ENCODE measurements at regions not wholly inside any gene's neighbourhood (a gene's known extent, or its start where the extent isn't known, plus 50 kb on each side); places are given as distances from the start of the nearest gene placed in this dataset.

DNA sequence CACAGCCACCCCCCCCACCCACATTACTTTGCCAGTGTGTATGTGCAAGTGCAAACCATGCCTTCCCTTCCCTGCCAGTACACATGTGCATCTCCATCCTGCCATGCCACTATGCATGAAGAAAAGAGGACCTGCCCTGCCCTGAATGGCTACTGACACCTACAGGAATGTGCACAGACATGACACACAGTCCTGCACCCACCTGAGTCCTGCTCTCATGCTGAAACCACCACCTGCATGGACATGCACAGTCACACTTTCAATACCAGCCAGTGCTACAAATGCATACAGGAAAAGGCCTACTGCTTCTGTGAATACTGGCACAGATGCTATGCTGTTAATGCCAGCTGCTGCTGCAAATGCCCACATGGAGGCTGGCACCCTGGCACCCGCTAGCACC is 334.4 kb upstream of the DLGAP1 start:
- TF ChIP-seq, protein P1, sequence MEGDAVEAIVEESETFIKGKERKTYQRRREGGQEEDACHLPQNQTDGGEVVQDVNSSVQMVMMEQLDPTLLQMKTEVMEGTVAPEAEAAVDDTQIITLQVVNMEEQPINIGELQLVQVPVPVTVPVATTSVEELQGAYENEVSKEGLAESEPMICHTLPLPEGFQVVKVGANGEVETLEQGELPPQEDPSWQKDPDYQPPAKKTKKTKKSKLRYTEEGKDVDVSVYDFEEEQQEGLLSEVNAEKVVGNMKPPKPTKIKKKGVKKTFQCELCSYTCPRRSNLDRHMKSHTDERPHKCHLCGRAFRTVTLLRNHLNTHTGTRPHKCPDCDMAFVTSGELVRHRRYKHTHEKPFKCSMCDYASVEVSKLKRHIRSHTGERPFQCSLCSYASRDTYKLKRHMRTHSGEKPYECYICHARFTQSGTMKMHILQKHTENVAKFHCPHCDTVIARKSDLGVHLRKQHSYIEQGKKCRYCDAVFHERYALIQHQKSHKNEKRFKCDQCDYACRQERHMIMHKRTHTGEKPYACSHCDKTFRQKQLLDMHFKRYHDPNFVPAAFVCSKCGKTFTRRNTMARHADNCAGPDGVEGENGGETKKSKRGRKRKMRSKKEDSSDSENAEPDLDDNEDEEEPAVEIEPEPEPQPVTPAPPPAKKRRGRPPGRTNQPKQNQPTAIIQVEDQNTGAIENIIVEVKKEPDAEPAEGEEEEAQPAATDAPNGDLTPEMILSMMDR (IDR thresholded peaks at IDR 0.05) = no peak
- TF ChIP-seq POLR2A (IDR thresholded peaks at IDR 0.05) = no peak
